Esophagus squamous epithelium (tissue), 5 donors: ENCODE measurements at regions not wholly inside any gene's neighbourhood (a gene's known extent, or its start where the extent isn't known, plus 50 kb on each side); places are given as distances from the start of the nearest gene placed in this dataset.

Source experiments
- DNase-seq: peaks from one replicate; lab custom pipeline; 2025; lab: John Stamatoyannopoulos, UW
- H3K27ac ChIP-seq, 4 donors: fragments of 200-600 bp; sonication (generic); one replicate each; pipeline ENCODE4 v1.5.1; 2016 to 2019; ENCODE audit warnings: mild to moderate bottlenecking in 1 of 4
- H3K27me3 ChIP-seq, 4 donors: fragments of 200-600 bp; sonication (generic); 1 replicate in 3 of 4; 2 replicates in 1 of 4; pipeline versions ENCODE4 v1.5.1 to v1.6.0; 2017 to 2021; ENCODE audit warnings: antibody characterized with exemption in 1 of 4
- H3K36me3 ChIP-seq, 3 donors: fragments of 200-600 bp; sonication (generic); one replicate each; pipeline ENCODE4 v1.5.1; 2016 to 2019
- H3K4me1 ChIP-seq, 3 donors: fragments of 200-600 bp; sonication (generic); one replicate each; pipeline ENCODE4 v1.5.1; 2017 to 2019
- H3K4me3 ChIP-seq, 4 donors: fragments of 200-600 bp; sonication (generic); 1 replicate in 3 of 4; 2 replicates in 1 of 4; pipeline ENCODE4 v1.5.1; 2016 to 2019; ENCODE audit warnings: mild to moderate bottlenecking in 2 of 4, moderate library complexity in 1 of 4
- H3K9me3 ChIP-seq, 3 donors: fragments of 200-600 bp; sonication (generic); one replicate each; pipeline ENCODE4 v1.5.1; 2016 to 2019
- CTCF ChIP-seq, 6 experiments: fragments of 450-650 bp in 4 of 6; fragments of 200-600 bp in 2 of 6; sonication (generic) in 2 of 6; IDR thresholded peaks; one replicate each; pipeline ENCODE4 v1.5.1; 2016 to 2019; ENCODE audit warnings: antibody characterized with exemption in 6 of 6, mild to moderate bottlenecking in 4 of 6, moderate library complexity in 4 of 6
- POLR2A ChIP-seq, 4 donors: fragments of 450-650 bp; IDR thresholded peaks; one replicate each; pipeline ENCODE4 v1.6.1; 2017; ENCODE audit warnings: antibody characterized with exemption in 4 of 4, mild to moderate bottlenecking in 4 of 4, moderate library complexity in 3 of 4
- WGBS, 2 donors: methylation state at CpG; one replicate each; pipeline ENCODE4 v1.1.5; 2018; 5-methylcytosine and 5-hydroxymethylcytosine counted together
- intact Hi-C: fragments of 100-400 bp; cut with DNase I; formaldehyde crosslinking; loops from one replicate; pipeline ENCODE4 v1.15.0; 2022
- donor health status: DM: yes; HTN: yes; CAD: no.

GRCh38 chr1:22231068-22231593, 88.2 kb upstream of the WNT4 start:
- peaks cover 0 to 26% (median 0%) of the 10 kb centered on the region in 4 donors for H3K27me3 ChIP-seq
- H3K9me3 ChIP-seq = no peaks in the 10 kb centered on the region
- 79 to 86% methylated on average over 3 of the region's 3 CpGs for WGBS, 2 donors
- no peak for DNase-seq
- no peak overlapping the region for H3K4me3 ChIP-seq
- TF ChIP-seq CTCF (IDR thresholded peaks at IDR 0.05) (no peak), POLR2A (IDR thresholded peaks at IDR 0.05) (no peak)
- H3K27ac ChIP-seq = no peak overlapping the region
- H3K4me1 ChIP-seq = peaks cover 11 to 62% (median 15%) of the 10 kb centered on the region in 3 donors
- intact Hi-C loops = no loop called here
- H3K36me3 ChIP-seq = no peaks in the 10 kb centered on the region

- no peak for DNase-seq
- peaks cover 15 to 72% (median 18%) of the 10 kb centered on the region in 3 donors for H3K4me1 ChIP-seq
- no peaks in the 10 kb centered on the region for H3K36me3 ChIP-seq
- H3K27me3 ChIP-seq = peaks cover 0 to 31% (median 0%) of the 10 kb centered on the region in 4 donors
- H3K9me3 ChIP-seq = no peaks in the 10 kb centered on the region
- intact Hi-C loops = no loop called here
- peak in 1 of 6 experiments; percentile 12 for TF ChIP-seq CTCF (IDR thresholded peaks at IDR 0.05)
- no peak for TF ChIP-seq POLR2A (IDR thresholded peaks at IDR 0.05)
- WGBS, 2 donors = 55 to 65% methylated on average over 4 to 6 of the region's 6 CpGs
- H3K27ac ChIP-seq = peak overlapping the region in 1 of 4 donors; percentile 63
- H3K4me3 ChIP-seq = no peak overlapping the region
Measured at GRCh38 chr1:22231995-22232690, 89.2 kb upstream of the WNT4 start.

GRCh38 chr1:22233222-22233621, 90.3 kb upstream of the WNT4 start:
- no peak for TF ChIP-seq POLR2A (IDR thresholded peaks at IDR 0.05)
- DNase-seq = no peak
- 96% methylated on average over 3 of the region's 5 CpGs; no CpG with 5 or more reads in 1 of the 2 donors for WGBS, 2 donors
- peaks cover 0 to 31% (median 0%) of the 10 kb centered on the region in 4 donors for H3K27me3 ChIP-seq
- H3K4me1 ChIP-seq = peaks cover 15 to 83% (median 28%) of the 10 kb centered on the region in 3 donors
- intact Hi-C loops = no loop called here
- H3K4me3 ChIP-seq = no peak overlapping the region
- peak overlapping the region in 3 of 4 donors; percentile 63 to 64 (median 63) for H3K27ac ChIP-seq
- H3K36me3 ChIP-seq = no peaks in the 10 kb centered on the region
- no peaks in the 10 kb centered on the region for H3K9me3 ChIP-seq

GRCh38 chr1:22234476-22235030, 91.7 kb upstream of the WNT4 start:
- Histone ChIP-seq H3K36me3 (no peaks in the 10 kb centered on the region), H3K27ac (peak overlapping the region; percentile 25 to 64 (median 63)), H3K27me3 (peaks cover 0 to 31% (median 0%) of the 10 kb centered on the region in 4 donors), H3K9me3 (no peaks in the 10 kb centered on the region), H3K4me1 (peaks cover 23 to 86% (median 39%) of the 10 kb centered on the region in 3 donors), H3K4me3 (no peak overlapping the region)
- WGBS, 2 donors = 20 to 32% methylated on average over 3 to 4 of the region's 4 CpGs
- intact Hi-C loops = no loop called here
- no peak for DNase-seq
- TF ChIP-seq POLR2A (IDR thresholded peaks at IDR 0.05) = no peak
- no peak for TF ChIP-seq CTCF (IDR thresholded peaks at IDR 0.05)

- Histone ChIP-seq H3K4me1 (peaks cover 25 to 86% (median 39%) of the 10 kb centered on the region in 3 donors), H3K4me3 (no peak overlapping the region), H3K9me3 (no peaks in the 10 kb centered on the region), H3K27me3 (peaks cover 0 to 31% (median 0%) of the 10 kb centered on the region in 4 donors), H3K36me3 (no peaks in the 10 kb centered on the region), H3K27ac (peak overlapping the region in 3 of 4 donors; percentile 21 to 77 (median 63))
- intact Hi-C loops = no loop called here
- 6 to 35% methylated on average over 3 of the region's 7 CpGs for WGBS, 2 donors
- TF ChIP-seq POLR2A (IDR thresholded peaks at IDR 0.05) (no peak), CTCF (IDR thresholded peaks at IDR 0.05) (no peak)
- DNase-seq = no peak
Measured at GRCh38 chr1:22236166-22236565, 93.3 kb upstream of the WNT4 start.
